Activated CD8-positive, alpha-beta T cell treated with anti-CD3 and anti-CD28 coated beads for 36 hours (primary cell): ENCODE measurements at regions not wholly inside any gene's neighbourhood (a gene's known extent, or its start where the extent isn't known, plus 50 kb on each side); places are given as distances from the start of the nearest gene placed in this dataset.

Source experiments
- ATAC-seq: fragments of 200-7000 bp; cut with Tn5 transposase; one replicate; pipeline ENCODE4 v1.10.0; 2021; ENCODE audit warnings: mild to moderate bottlenecking, moderate library complexity
- CTCF ChIA-PET: fragments of 350-600 bp; sonication (Branson Sonifier 250); formaldehyde crosslinking; loops from one replicate; lab custom pipeline; 2021; ENCODE audit warnings: antibody characterized with exemption; lab: Charles Lee
- POLR2A ChIA-PET: fragments of 350-600 bp; sonication (Branson Sonifier 250); formaldehyde crosslinking; loops from one replicate; lab custom pipeline; 2021; ENCODE audit warnings: antibody characterized with exemption; lab: Charles Lee
- DNase-seq: peaks from one replicate; pipeline ENCODE4 v3.0.0-alpha.2; 2020
- H3K27ac Mint-ChIP-seq: one replicate; pipeline ENCODE4 v1.8.0; 2021; ENCODE audit warnings: mild to moderate bottlenecking, mixed read lengths
- H3K27me3 Mint-ChIP-seq: one replicate; pipeline ENCODE4 v1.8.0; 2021; ENCODE audit warnings: mixed read lengths
- H3K36me3 Mint-ChIP-seq: one replicate; pipeline ENCODE4 v1.8.0; 2021; ENCODE audit warnings: low read depth, mixed read lengths
- H3K4me1 Mint-ChIP-seq: one replicate; pipeline ENCODE4 v1.8.0; 2021; ENCODE audit warnings: low read depth, mixed read lengths
- H3K4me3 Mint-ChIP-seq: one replicate; pipeline ENCODE4 v1.8.0; 2021; ENCODE audit warnings: mild to moderate bottlenecking, moderate library complexity, mixed read lengths
- H3K9me3 Mint-ChIP-seq: one replicate; pipeline ENCODE4 v1.8.0; 2021; ENCODE audit warnings: mixed read lengths
- CTCF ChIP-seq: fragments of 200-600 bp; IDR thresholded peaks from one replicate; pipeline ENCODE4 v1.8.0; 2022; ENCODE audit warnings: antibody characterized with exemption, mild to moderate bottlenecking
- intact Hi-C: fragments of 100-400 bp; cut with micrococcal nuclease; formaldehyde crosslinking; loops from one replicate; pipeline ENCODE4 v1.10.0; 2022

GRCh38 chr16:85475691-85476300 is 137.3 kb upstream of the GSE1 start:
- no peaks in the 10 kb centered on the region for H3K4me1 Mint-ChIP-seq
- intact Hi-C loops = no loop called here
- no peak overlapping the region for H3K27ac Mint-ChIP-seq
- no peak for TF ChIP-seq CTCF
- no peak for ATAC-seq
- H3K36me3 Mint-ChIP-seq = no peaks in the 10 kb centered on the region
- POLR2A ChIA-PET = no interaction called here
- no peak overlapping the region for H3K4me3 Mint-ChIP-seq
- CTCF ChIA-PET = interaction anchor here (1.0 to 1.9 kb wide), 2 partner anchors 134 to 140 kb away, joined by 3 to 7 read pairs; no protein-coding TSS in a partner anchor
- no peaks in the 10 kb centered on the region for H3K9me3 Mint-ChIP-seq
- H3K27me3 Mint-ChIP-seq = no peaks in the 10 kb centered on the region
- no peak for DNase-seq

GRCh38 chr16:85476389-85476788 is 136.7 kb upstream of the GSE1 start:
- POLR2A ChIA-PET = interaction anchor here (1.7 kb wide), 1 partner anchor 11 kb away, joined by 5 read pairs; no protein-coding TSS in a partner anchor

GRCh38 chr16:85477801-85478363 is 135.2 kb upstream of the GSE1 start:
- ChIA-PET CTCF (interaction anchor here (0.9 to 1.8 kb wide), 4 partner anchors 13 to 138 kb away, joined by 3 to 8 read pairs (median 5); no protein-coding TSS in a partner anchor), POLR2A (interaction anchor here (1.7 kb wide), 1 partner anchor 13 kb away, joined by 5 read pairs; no protein-coding TSS in a partner anchor)
- H3K27ac Mint-ChIP-seq = no peak overlapping the region
- DNase-seq (no peak), ATAC-seq (no peak)
- H3K36me3 Mint-ChIP-seq = no peaks in the 10 kb centered on the region
- intact Hi-C loops = no loop called here
- H3K9me3 Mint-ChIP-seq = no peaks in the 10 kb centered on the region
- H3K4me3 Mint-ChIP-seq = no peak overlapping the region
- no peak for TF ChIP-seq CTCF
- H3K27me3 Mint-ChIP-seq = no peaks in the 10 kb centered on the region
- H3K4me1 Mint-ChIP-seq = no peaks in the 10 kb centered on the region

More at GRCh38 chr16:85476389-85476788, 136.7 kb upstream of the GSE1 start:
- TF ChIP-seq CTCF = no peak
- Mint-ChIP-seq H3K27ac (no peak overlapping the region), H3K9me3 (no peaks in the 10 kb centered on the region), H3K4me3 (no peak overlapping the region), H3K4me1 (no peaks in the 10 kb centered on the region), H3K36me3 (no peaks in the 10 kb centered on the region), H3K27me3 (no peaks in the 10 kb centered on the region)
- no peak for ATAC-seq
- DNase-seq = no peak
- intact Hi-C loops = no loop called here
- CTCF ChIA-PET = interaction anchor here (1.9 kb wide), 1 partner anchor 140 kb away, joined by 7 read pairs; no protein-coding TSS in a partner anchor

- ChIA-PET CTCF (interaction anchor here (1.0 to 2.8 kb wide), 5 partner anchors 8 to 136 kb away, joined by 3 to 11 read pairs (median 6); no protein-coding TSS in a partner anchor), POLR2A (no interaction called here)
- TF ChIP-seq CTCF = no peak
- ATAC-seq (no peak), DNase-seq (peak; percentile 38)
- Mint-ChIP-seq H3K27ac (no peak overlapping the region), H3K27me3 (no peaks in the 10 kb centered on the region), H3K4me3 (no peak overlapping the region), H3K36me3 (no peaks in the 10 kb centered on the region), H3K9me3 (no peaks in the 10 kb centered on the region), H3K4me1 (no peaks in the 10 kb centered on the region)
- intact Hi-C loops = no loop called here
Measured at GRCh38 chr16:85479972-85480726, 133.0 kb upstream of the GSE1 start.
